Kidney (tissue), 13 donors: ENCODE measurements at regions not wholly inside any gene's neighbourhood (a gene's known extent, or its start where the extent isn't known, plus 50 kb on each side); places are given as distances from the start of the nearest gene placed in this dataset.

Source experiments
- DNase-seq, 5 donors: peaks; one replicate each; pipeline ENCODE4 v3.0.0-alpha.2; 2013 to 2020
- FAIRE-seq: peaks from 2 replicates; lab custom pipeline; 2012; peaks lifted over from hg19 to GRCh38; lab: Jason Lieb, UNC
- H3K27ac ChIP-seq, 2 donors: one replicate each; pipeline ENCODE4 v1.7.0; 2013; ENCODE audit warnings: low read depth in 2 of 2, low read length in 2 of 2, inconsistent platforms in 1 of 2
- H3K27me3 ChIP-seq: one replicate; pipeline ENCODE4 v1.7.1; 2013; ENCODE audit warnings: low read length, inconsistent platforms; ENCODE audit not compliant: control insufficient read depth, insufficient read depth
- H3K36me3 ChIP-seq, 3 donors: one replicate each; pipeline versions ENCODE4 v1.7.0 to v1.7.1; 2013; ENCODE audit warnings: low read length in 3 of 3, control low read depth in 1 of 3, inconsistent platforms in 1 of 3; ENCODE audit not compliant: insufficient read depth in 3 of 3, control insufficient read depth in 2 of 3
- H3K4me1 ChIP-seq, 3 donors: one replicate each; pipeline versions ENCODE4 v1.7.0 to v1.7.1; 2013; ENCODE audit warnings: low read length in 3 of 3, inconsistent platforms in 1 of 3, low read depth in 1 of 3; ENCODE audit not compliant: control insufficient read depth in 2 of 3, insufficient read depth in 2 of 3
- H3K4me3 ChIP-seq, 3 donors: one replicate each; pipeline versions ENCODE4 v1.7.0 to v1.8.1; 2013; ENCODE audit warnings: low read length in 3 of 3, control low read depth in 1 of 3, inconsistent platforms in 1 of 3
- H3K9ac ChIP-seq, 3 donors: one replicate each; pipeline versions ENCODE4 v1.7.0 to v1.7.1; 2013; ENCODE audit warnings: low read length in 3 of 3, control low read depth in 1 of 3, inconsistent platforms in 1 of 3
- H3K9me3 ChIP-seq, 3 donors: one replicate each; pipeline versions ENCODE4 v1.7.0 to v1.7.1; 2013; ENCODE audit warnings: low read length in 3 of 3, control low read depth in 1 of 3, inconsistent platforms in 1 of 3; ENCODE audit not compliant: control insufficient read depth in 2 of 3, insufficient read depth in 1 of 3
- intact Hi-C: fragments of 100-400 bp; cut with DNase I; formaldehyde crosslinking; loops from one replicate; pipeline ENCODE4 v1.11.1; 2022
- TF ChIP-seq, protein P1 (sequence below): IDR thresholded peaks from 3 replicates; pipeline ENCODE4 v1.5.1; 2012; ENCODE audit warnings: mild to moderate bottlenecking, moderate library complexity, borderline replicate concordance; ENCODE audit not compliant: insufficient read depth; ENCODE audit errors: extremely low read depth
- donor health status: control.
- donor health status: control.
- donor health status: control.
- donor health status: control.
- donor health status: control.
- donor health status: DM: yes; HTN: yes; CAD: no.
- donor health status: Normal renal cell carcinoma (clear cell type).

DNA sequence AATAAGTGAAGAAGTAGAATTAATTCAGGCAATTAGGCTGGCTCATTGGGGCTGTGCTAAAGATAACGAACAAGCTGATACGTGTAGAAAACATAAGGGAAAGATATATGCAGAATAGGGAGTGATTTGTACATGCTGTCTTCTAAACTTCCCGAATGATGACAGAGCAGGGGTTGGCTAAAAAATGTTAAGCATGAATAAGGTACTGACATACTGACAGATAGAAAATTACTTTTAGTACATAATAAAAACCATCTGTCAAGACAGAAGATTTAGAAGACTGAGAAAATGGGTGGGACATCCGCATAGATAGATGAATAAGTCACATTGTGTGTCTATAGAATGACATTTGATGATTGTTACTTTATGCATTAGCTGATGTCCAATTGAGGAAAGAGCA, 158.8 kb upstream of the ZNF804B start:
- no peak overlapping the region for H3K27ac ChIP-seq
- no peak overlapping the region for H3K9ac ChIP-seq
- H3K4me3 ChIP-seq, result no peak overlapping the region
- DNase-seq (no peak), FAIRE-seq (no peak)
- no peaks in the 10 kb centered on the region for H3K36me3 ChIP-seq
- intact Hi-C loops, result no loop called here
- TF ChIP-seq, protein P1, sequence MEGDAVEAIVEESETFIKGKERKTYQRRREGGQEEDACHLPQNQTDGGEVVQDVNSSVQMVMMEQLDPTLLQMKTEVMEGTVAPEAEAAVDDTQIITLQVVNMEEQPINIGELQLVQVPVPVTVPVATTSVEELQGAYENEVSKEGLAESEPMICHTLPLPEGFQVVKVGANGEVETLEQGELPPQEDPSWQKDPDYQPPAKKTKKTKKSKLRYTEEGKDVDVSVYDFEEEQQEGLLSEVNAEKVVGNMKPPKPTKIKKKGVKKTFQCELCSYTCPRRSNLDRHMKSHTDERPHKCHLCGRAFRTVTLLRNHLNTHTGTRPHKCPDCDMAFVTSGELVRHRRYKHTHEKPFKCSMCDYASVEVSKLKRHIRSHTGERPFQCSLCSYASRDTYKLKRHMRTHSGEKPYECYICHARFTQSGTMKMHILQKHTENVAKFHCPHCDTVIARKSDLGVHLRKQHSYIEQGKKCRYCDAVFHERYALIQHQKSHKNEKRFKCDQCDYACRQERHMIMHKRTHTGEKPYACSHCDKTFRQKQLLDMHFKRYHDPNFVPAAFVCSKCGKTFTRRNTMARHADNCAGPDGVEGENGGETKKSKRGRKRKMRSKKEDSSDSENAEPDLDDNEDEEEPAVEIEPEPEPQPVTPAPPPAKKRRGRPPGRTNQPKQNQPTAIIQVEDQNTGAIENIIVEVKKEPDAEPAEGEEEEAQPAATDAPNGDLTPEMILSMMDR, result no peak
- H3K27me3 ChIP-seq, result no peaks in the 10 kb centered on the region
- H3K4me1 ChIP-seq, result no peaks in the 10 kb centered on the region
- no peaks in the 10 kb centered on the region for H3K9me3 ChIP-seq

DNA sequence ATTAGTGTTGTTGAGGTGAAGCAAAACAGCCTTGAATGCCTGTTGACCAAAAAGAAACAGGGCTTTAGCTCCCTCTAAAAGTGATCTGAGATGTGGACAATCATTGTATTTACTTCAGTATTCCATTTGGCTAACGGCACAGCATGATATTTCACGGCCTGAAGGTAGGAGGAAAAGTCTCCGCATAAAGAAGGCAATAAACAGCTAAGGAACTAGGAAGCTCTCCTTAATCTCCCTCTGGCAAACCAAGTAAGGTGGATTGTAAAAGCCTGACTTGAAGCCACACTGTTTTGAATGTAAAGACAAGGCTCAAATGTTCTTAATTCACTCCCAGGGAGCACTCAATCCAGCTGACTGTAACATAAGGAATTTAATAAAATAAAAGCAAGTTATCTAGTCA, 160.0 kb upstream of the ZNF804B start:
- Histone ChIP-seq H3K9me3 (no peaks in the 10 kb centered on the region), H3K9ac (no peak overlapping the region), H3K36me3 (no peaks in the 10 kb centered on the region), H3K4me3 (no peak overlapping the region), H3K27me3 (no peaks in the 10 kb centered on the region), H3K27ac (no peak overlapping the region), H3K4me1 (no peaks in the 10 kb centered on the region)
- intact Hi-C loops, result no loop called here
- no peak for DNase-seq
- no peak for FAIRE-seq
- TF ChIP-seq, protein P1, result no peak

DNA sequence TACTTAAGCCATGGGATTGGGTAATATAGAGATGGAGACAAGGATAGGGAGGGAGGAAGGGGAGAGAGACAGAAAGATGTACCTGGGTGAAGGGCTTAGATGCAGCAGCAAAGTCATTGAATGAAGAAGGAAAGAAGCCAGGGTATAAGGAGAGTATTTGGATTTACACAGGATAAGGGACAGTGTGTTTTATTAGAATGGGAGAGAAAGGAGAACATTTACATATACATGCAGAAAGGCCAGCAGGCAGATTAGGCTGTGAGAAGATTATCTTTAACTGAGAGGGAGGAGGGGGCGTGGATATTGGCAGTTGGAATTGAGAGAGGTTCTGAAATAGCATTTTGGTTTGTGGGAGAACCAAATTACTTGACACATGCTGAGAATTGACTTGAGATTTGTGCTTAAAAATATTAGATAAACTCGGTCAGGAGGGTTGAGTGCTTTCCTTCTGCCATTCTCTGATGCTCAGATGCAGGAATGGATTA, 161.5 kb upstream of the ZNF804B start:
- Histone ChIP-seq H3K4me3 (no peak overlapping the region), H3K4me1 (no peaks in the 10 kb centered on the region), H3K36me3 (no peaks in the 10 kb centered on the region), H3K27ac (no peak overlapping the region), H3K27me3 (no peaks in the 10 kb centered on the region), H3K9ac (no peak overlapping the region), H3K9me3 (no peaks in the 10 kb centered on the region)
- DNase-seq (no peak), FAIRE-seq (no peak)
- intact Hi-C loops, result no loop called here
- TF ChIP-seq, protein P1, result no peak

DNA sequence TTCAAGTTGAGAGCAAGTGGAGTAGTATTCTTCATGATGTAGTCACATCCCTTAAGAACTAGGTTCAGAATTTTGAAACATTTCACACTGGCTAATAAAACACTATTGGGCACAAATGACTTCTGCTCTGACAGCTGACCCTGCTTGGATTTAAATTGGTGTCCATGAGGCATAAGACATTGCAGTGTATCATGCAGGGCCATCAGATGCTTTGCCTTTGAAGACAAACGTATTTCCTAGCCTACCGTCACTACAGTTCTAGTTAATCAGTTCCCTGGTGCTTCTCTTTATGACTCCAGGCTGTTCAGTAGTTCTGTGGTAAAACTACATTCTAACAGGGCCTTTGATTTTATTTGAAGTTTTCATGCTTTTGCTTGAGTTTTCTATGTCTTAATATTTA, 168.5 kb upstream of the ZNF804B start:
- Histone ChIP-seq H3K9me3 (peaks cover 0 to 5% (median 3%) of the 10 kb centered on the region in 3 donors), H3K36me3 (no peaks in the 10 kb centered on the region), H3K4me3 (no peak overlapping the region), H3K27ac (no peak overlapping the region), H3K4me1 (no peaks in the 10 kb centered on the region), H3K27me3 (no peaks in the 10 kb centered on the region), H3K9ac (no peak overlapping the region)
- FAIRE-seq (no peak), DNase-seq (peak in 1 of 5 donors; percentile 2)
- TF ChIP-seq, protein P1, result no peak
- intact Hi-C loops, result no loop called here
